GM23338 (cell line): ENCODE measurements at regions not wholly inside any gene's neighbourhood (a gene's known extent, or its start where the extent isn't known, plus 50 kb on each side); places are given as distances from the start of the nearest gene placed in this dataset.

Experiments
- CREB1 ChIP-seq: fragments of 250-450 bp; sonication (Bioruptor Pico); IDR thresholded peaks from 2 replicates; pipeline ENCODE4 v1.5.0; 2020; ENCODE audit warnings: low read depth, mild to moderate bottlenecking, moderate library complexity
- CTCF ChIP-seq, 2 experiments: fragments of 200-600 bp in 1 of 2; sonication (generic) in 1 of 2; conservative IDR thresholded peaks; 2 replicates each; pipeline versions ENCODE4 v1.5.1 to v1.6.1; 2016 to 2017; ENCODE audit warnings: antibody characterized with exemption in 2 of 2, low read depth in 2 of 2, mild to moderate bottlenecking in 2 of 2, moderate library complexity in 1 of 2
- ETS1 ChIP-seq: IDR thresholded peaks from 2 replicates; pipeline ENCODE4 v1.6.1; 2016; ENCODE audit warnings: antibody characterized with exemption
- EZH2 ChIP-seq: fragments of 200-600 bp; sonication (generic); IDR thresholded peaks from one replicate; pipeline ENCODE4 v1.8.0; 2017; ENCODE audit warnings: antibody characterized with exemption, mild to moderate bottlenecking, low read depth; ENCODE audit not compliant: unreplicated experiment
- EZH2phosphoT487 ChIP-seq: fragments of 200-600 bp; sonication (generic); IDR thresholded peaks from one replicate; pipeline ENCODE4 v1.8.1; 2018; ENCODE audit warnings: antibody characterized with exemption; ENCODE audit not compliant: unreplicated experiment
- JUNB ChIP-seq: IDR thresholded peaks from one replicate; pipeline ENCODE4 v1.6.1; 2016; ENCODE audit warnings: antibody characterized with exemption; ENCODE audit not compliant: unreplicated experiment
- NANOG ChIP-seq: IDR thresholded peaks from 2 replicates; pipeline ENCODE4 v1.6.1; 2016; ENCODE audit warnings: antibody characterized with exemption, borderline replicate concordance
- POLR2AphosphoS5 ChIP-seq: IDR thresholded peaks from 2 replicates; pipeline ENCODE4 v1.6.1; 2016; ENCODE audit warnings: antibody characterized with exemption, low read depth
- REST ChIP-seq: IDR thresholded peaks from one replicate; pipeline ENCODE4 v1.6.1; 2018; ENCODE audit warnings: antibody characterized with exemption; ENCODE audit not compliant: unreplicated experiment
- STAT1 ChIP-seq: IDR thresholded peaks from one replicate; pipeline ENCODE4 v1.6.1; 2016; ENCODE audit warnings: antibody characterized with exemption; ENCODE audit not compliant: unreplicated experiment
- ZNF114 ChIP-seq: fragments of 250-450 bp; sonication (Bioruptor Pico); IDR thresholded peaks from 2 replicates; pipeline ENCODE4 v1.5.0; 2020; ENCODE audit warnings: mild to moderate bottlenecking, moderate library complexity
- ZNF331 ChIP-seq: fragments of 250-450 bp; sonication (Bioruptor Pico); IDR thresholded peaks from 2 replicates; pipeline ENCODE4 v1.5.0; 2020; ENCODE audit warnings: low read depth, mild to moderate bottlenecking, moderate library complexity
- ZNF462 ChIP-seq: fragments of 250-450 bp; sonication (Bioruptor Pico); IDR thresholded peaks from 2 replicates; pipeline ENCODE4 v1.5.0; 2020; ENCODE audit warnings: mild to moderate bottlenecking, moderate library complexity

GRCh38 chrX:131633285-131633917 lies 89.5 kb downstream of the OR13H1 start:
- TF ChIP-seq CTCF (conservative IDR thresholded peaks at IDR 0.05; ENCODE audit: low read depth in 2 of 2) (peak; percentile 69 to 89), EZH2phosphoT487 (no peak), REST (no peak), POLR2AphosphoS5 (no peak), EZH2 (no peak), ZNF114 (CRISPR knock-in tag) (no peak), STAT1 (no peak), CREB1 (CRISPR knock-in tag) (no peak), ETS1 (no peak), JUNB (no peak), ZNF331 (CRISPR knock-in tag) (no peak), NANOG (no peak), ZNF462 (no peak)
